B cell (primary cell): ENCODE measurements at regions not wholly inside any gene's neighbourhood (a gene's known extent, or its start where the extent isn't known, plus 50 kb on each side); places are given as distances from the start of the nearest gene placed in this dataset.

ENCODE experiments used
- CTCF ChIP-seq: fragments of 200-600 bp; IDR thresholded peaks from one replicate; pipeline ENCODE4 v1.8.0; 2022; ENCODE audit warnings: antibody characterized with exemption, mild to moderate bottlenecking
- EZH2 ChIP-seq: IDR thresholded peaks from 2 replicates; pipeline ENCODE4 v1.6.1; 2012; ENCODE audit warnings: borderline replicate concordance, low read depth, mild to moderate bottlenecking, moderate library complexity, low read length; ENCODE audit not compliant: insufficient read depth, poor library complexity, severe bottlenecking

- TF ChIP-seq CTCF (no peak), EZH2 (no peak)
Observed at GRCh38 chr16:82509691-82510430, 116.9 kb upstream of the CDH13 start.
